Vagina (tissue), 2 donors: ENCODE measurements at regions not wholly inside any gene's neighbourhood (a gene's known extent, or its start where the extent isn't known, plus 50 kb on each side); places are given as distances from the start of the nearest gene placed in this dataset.

ENCODE experiments used
- POLR2AphosphoS5 ChIP-seq, 2 donors: sonication (generic); formaldehyde crosslinking; IDR thresholded peaks; one replicate each; pipeline ENCODE4 v1.9.0; 2017; ENCODE audit warnings: antibody characterized with exemption in 2 of 2, mild to moderate bottlenecking in 2 of 2, low read depth in 1 of 2; ENCODE audit not compliant: insufficient read depth in 1 of 2
- TF ChIP-seq, protein P1 (sequence below), 3 experiments: fragments of 450-650 bp in 2 of 3; fragments of 200-600 bp in 1 of 3; sonication (generic) in 1 of 3; IDR thresholded peaks; one replicate each; pipeline ENCODE4 v1.5.1; 2017 to 2019; ENCODE audit warnings: antibody characterized with exemption in 3 of 3, mild to moderate bottlenecking in 2 of 3, moderate library complexity in 2 of 3

DNA sequence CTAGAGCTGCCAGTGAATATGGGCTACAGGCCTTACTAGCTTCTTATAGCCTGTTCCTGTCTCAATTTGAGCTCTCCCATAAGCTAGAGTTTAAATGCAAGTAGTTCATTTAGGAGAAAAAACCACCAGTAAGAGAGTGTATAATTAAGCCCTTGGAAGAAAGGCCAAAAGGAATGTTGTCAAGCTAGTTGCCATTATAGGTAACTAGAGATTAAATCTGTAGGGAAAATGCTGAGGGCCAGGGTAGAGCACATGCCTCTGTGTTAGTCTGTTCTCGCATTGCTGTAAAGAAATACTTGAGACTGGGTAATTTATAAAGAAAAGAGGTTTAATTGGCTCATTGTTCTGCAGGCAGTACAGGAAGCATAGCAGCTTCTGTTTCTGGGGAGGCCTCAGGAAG, 410.2 kb downstream of the MID1IP1 start:
- TF ChIP-seq, protein P1, sequence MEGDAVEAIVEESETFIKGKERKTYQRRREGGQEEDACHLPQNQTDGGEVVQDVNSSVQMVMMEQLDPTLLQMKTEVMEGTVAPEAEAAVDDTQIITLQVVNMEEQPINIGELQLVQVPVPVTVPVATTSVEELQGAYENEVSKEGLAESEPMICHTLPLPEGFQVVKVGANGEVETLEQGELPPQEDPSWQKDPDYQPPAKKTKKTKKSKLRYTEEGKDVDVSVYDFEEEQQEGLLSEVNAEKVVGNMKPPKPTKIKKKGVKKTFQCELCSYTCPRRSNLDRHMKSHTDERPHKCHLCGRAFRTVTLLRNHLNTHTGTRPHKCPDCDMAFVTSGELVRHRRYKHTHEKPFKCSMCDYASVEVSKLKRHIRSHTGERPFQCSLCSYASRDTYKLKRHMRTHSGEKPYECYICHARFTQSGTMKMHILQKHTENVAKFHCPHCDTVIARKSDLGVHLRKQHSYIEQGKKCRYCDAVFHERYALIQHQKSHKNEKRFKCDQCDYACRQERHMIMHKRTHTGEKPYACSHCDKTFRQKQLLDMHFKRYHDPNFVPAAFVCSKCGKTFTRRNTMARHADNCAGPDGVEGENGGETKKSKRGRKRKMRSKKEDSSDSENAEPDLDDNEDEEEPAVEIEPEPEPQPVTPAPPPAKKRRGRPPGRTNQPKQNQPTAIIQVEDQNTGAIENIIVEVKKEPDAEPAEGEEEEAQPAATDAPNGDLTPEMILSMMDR (IDR thresholded peaks at IDR 0.05) = no peak
- no peak for TF ChIP-seq POLR2AphosphoS5 (IDR thresholded peaks at IDR 0.05; ENCODE audit: insufficient read depth in 1 of 2, low read depth in 1 of 2)
